Neural progenitor cell (in vitro differentiated cells): ENCODE measurements at regions not wholly inside any gene's neighbourhood (a gene's known extent, or its start where the extent isn't known, plus 50 kb on each side); places are given as distances from the start of the nearest gene placed in this dataset.

ENCODE experiments used
- DNase-seq: peaks from one replicate; pipeline ENCODE4 v3.0.0-alpha.2; 2016; ENCODE audit warnings: low spot score
- H2AFZ ChIP-seq: fragments of 200-600 bp; sonication (generic); replicated peaks from 2 replicates; pipeline ENCODE4 v1.6.1; 2016; ENCODE audit warnings: antibody characterized with exemption
- H3F3A ChIP-seq: fragments of 200-600 bp; sonication (generic); 2 replicates; pipeline ENCODE4 v1.6.1; 2016; ENCODE audit warnings: antibody characterized with exemption, low read depth
- H3K27ac ChIP-seq: fragments of 200-600 bp; sonication (generic); 2 replicates; pipeline ENCODE4 v1.5.1; 2016; ENCODE audit warnings: mild to moderate bottlenecking
- H3K27me3 ChIP-seq: fragments of 200-600 bp; sonication (generic); 2 replicates; pipeline ENCODE4 v1.6.1; 2016; ENCODE audit warnings: mild to moderate bottlenecking, moderate library complexity
- H3K36me3 ChIP-seq: fragments of 200-600 bp; sonication (generic); 2 replicates; pipeline ENCODE4 v1.5.1; 2016
- H3K4me1 ChIP-seq: fragments of 200-600 bp; sonication (generic); 2 replicates; pipeline ENCODE4 v1.6.1; 2016; ENCODE audit warnings: mixed run types
- H3K4me2 ChIP-seq: fragments of 200-600 bp; sonication (generic); 2 replicates; pipeline ENCODE4 v1.6.1; 2016
- H3K4me3 ChIP-seq: fragments of 200-600 bp; sonication (generic); 2 replicates; pipeline ENCODE4 v1.5.1; 2016
- H3K79me2 ChIP-seq: fragments of 200-600 bp; sonication (generic); 2 replicates; pipeline ENCODE4 v1.6.1; 2016; ENCODE audit warnings: low read depth
- H3K9ac ChIP-seq: fragments of 200-600 bp; sonication (generic); 2 replicates; pipeline ENCODE4 v1.6.1; 2016
- H3K9me3 ChIP-seq: fragments of 200-600 bp; sonication (generic); 2 replicates; pipeline ENCODE4 v1.5.1; 2016; ENCODE audit warnings: low read depth
- H4K20me1 ChIP-seq: fragments of 200-600 bp; sonication (generic); 2 replicates; pipeline ENCODE4 v1.6.1; 2016; ENCODE audit warnings: low read depth
- H3K27ac Mint-ChIP-seq: 3 replicates; pipeline ENCODE4 v1.8.0; 2021; ENCODE audit warnings: mixed read lengths
- H3K27me3 Mint-ChIP-seq: 2 replicates; pipeline ENCODE4 v1.8.0; 2022; ENCODE audit warnings: low read depth, mild to moderate bottlenecking, inconsistent platforms, moderate library complexity, mixed read lengths; ENCODE audit not compliant: insufficient read depth
- H3K36me3 Mint-ChIP-seq: 3 replicates; pipeline ENCODE4 v1.8.0; 2021; ENCODE audit warnings: mixed read lengths
- H3K4me1 Mint-ChIP-seq: 3 replicates; pipeline ENCODE4 v1.8.0; 2021; ENCODE audit warnings: mixed read lengths
- H3K4me3 Mint-ChIP-seq: 3 replicates; pipeline ENCODE4 v1.8.0; 2021; ENCODE audit warnings: mild to moderate bottlenecking, moderate library complexity, mixed read lengths
- H3K9me3 Mint-ChIP-seq: 3 replicates; pipeline ENCODE4 v1.8.0; 2020; ENCODE audit warnings: mixed read lengths
- CTCF ChIP-seq: fragments of 200-600 bp; sonication (generic); IDR thresholded peaks from 2 replicates; pipeline ENCODE4 v1.5.1; 2017; ENCODE audit warnings: antibody characterized with exemption, mild to moderate bottlenecking
- EZH2 ChIP-seq: fragments of 200-600 bp; sonication (generic); IDR thresholded peaks from 2 replicates; pipeline ENCODE4 v1.6.1; 2017; ENCODE audit warnings: antibody characterized with exemption, mild to moderate bottlenecking, moderate library complexity
- EZH2phosphoT487 ChIP-seq: fragments of 200-600 bp; sonication (generic); IDR thresholded peaks from 2 replicates; pipeline ENCODE4 v1.6.1; 2017; ENCODE audit warnings: antibody characterized with exemption

GRCh38 chr3:4060603-4061002, 242.6 kb upstream of the SETMAR start:
- Histone ChIP-seq H3K27ac (no peak overlapping the region), H3K4me1 (peaks cover 19% of the 10 kb centered on the region), H2AFZ (no peak overlapping the region), H3K9me3 (no peaks in the 10 kb centered on the region), H3K4me3 (no peak overlapping the region), H3K36me3 (no peaks in the 10 kb centered on the region), H3K9ac (no peak overlapping the region), H3K27me3 (no peaks in the 10 kb centered on the region), H3K4me2 (no peak overlapping the region), H3F3A (no peaks in the 10 kb centered on the region), H3K79me2 (no peaks in the 10 kb centered on the region), H4K20me1 (no peaks in the 10 kb centered on the region)
- no peak for TF ChIP-seq EZH2
- TF ChIP-seq EZH2phosphoT487, result no peak
- TF ChIP-seq CTCF, result no peak
- Mint-ChIP-seq H3K36me3 (no peaks in the 10 kb centered on the region), H3K9me3 (no peaks in the 10 kb centered on the region), H3K4me1 (peaks cover 6% of the 10 kb centered on the region), H3K4me3 (no peak overlapping the region), H3K27ac (no peak overlapping the region), H3K27me3 (no peaks in the 10 kb centered on the region)
- no peak for DNase-seq

- H3K9me3 Mint-ChIP-seq, result no peaks in the 10 kb centered on the region
- no peaks in the 10 kb centered on the region for H3K36me3 Mint-ChIP-seq
- Histone ChIP-seq H3K27me3 (no peaks in the 10 kb centered on the region), H4K20me1 (no peaks in the 10 kb centered on the region), H2AFZ (no peak overlapping the region), H3F3A (no peaks in the 10 kb centered on the region), H3K36me3 (no peaks in the 10 kb centered on the region), H3K79me2 (no peaks in the 10 kb centered on the region), H3K4me1 (peaks cover 23% of the 10 kb centered on the region), H3K4me3 (no peak overlapping the region), H3K27ac (no peak overlapping the region), H3K9me3 (no peaks in the 10 kb centered on the region), H3K9ac (no peak overlapping the region), H3K4me2 (no peak overlapping the region)
- no peaks in the 10 kb centered on the region for H3K27me3 Mint-ChIP-seq
- no peak for DNase-seq
- no peak overlapping the region for H3K27ac Mint-ChIP-seq
- peaks cover 12% of the 10 kb centered on the region for H3K4me1 Mint-ChIP-seq
- no peak overlapping the region for H3K4me3 Mint-ChIP-seq
- TF ChIP-seq CTCF, result no peak
- no peak for TF ChIP-seq EZH2phosphoT487
- no peak for TF ChIP-seq EZH2
Measured at GRCh38 chr3:4061195-4061594, 242.0 kb upstream of the SETMAR start.

GRCh38 chr3:4061783-4062360, 241.3 kb upstream of the SETMAR start:
- Histone ChIP-seq H3K4me2 (no peak overlapping the region), H3F3A (no peaks in the 10 kb centered on the region), H3K4me1 (peaks cover 23% of the 10 kb centered on the region), H3K4me3 (no peak overlapping the region), H3K79me2 (no peaks in the 10 kb centered on the region), H2AFZ (no peak overlapping the region), H3K36me3 (no peaks in the 10 kb centered on the region), H4K20me1 (no peaks in the 10 kb centered on the region), H3K9me3 (no peaks in the 10 kb centered on the region), H3K27ac (no peak overlapping the region), H3K27me3 (no peaks in the 10 kb centered on the region), H3K9ac (no peak overlapping the region)
- H3K4me1 Mint-ChIP-seq, result peaks cover 12% of the 10 kb centered on the region
- no peak for TF ChIP-seq EZH2
- no peak for TF ChIP-seq CTCF
- no peak for TF ChIP-seq EZH2phosphoT487
- H3K36me3 Mint-ChIP-seq, result no peaks in the 10 kb centered on the region
- no peaks in the 10 kb centered on the region for H3K27me3 Mint-ChIP-seq
- DNase-seq, result no peak
- H3K27ac Mint-ChIP-seq, result no peak overlapping the region
- no peak overlapping the region for H3K4me3 Mint-ChIP-seq
- H3K9me3 Mint-ChIP-seq, result no peaks in the 10 kb centered on the region
